HEK293T (cell line): ENCODE measurements at regions not wholly inside any gene's neighbourhood (a gene's known extent, or its start where the extent isn't known, plus 50 kb on each side); places are given as distances from the start of the nearest gene placed in this dataset.

Experiments
- BHLHE40 ChIP-seq: fragments of 450-650 bp; IDR thresholded peaks from 2 replicates; pipeline ENCODE4 v1.6.1; 2016; ENCODE audit warnings: mild to moderate bottlenecking, moderate library complexity, borderline replicate concordance
- CTBP1 ChIP-seq: fragments of 450-650 bp; IDR thresholded peaks from 2 replicates; pipeline ENCODE4 v1.6.1; 2016; ENCODE audit warnings: borderline replicate concordance
- ELF4 ChIP-seq: fragments of 450-650 bp; IDR thresholded peaks from 2 replicates; pipeline ENCODE4 v1.6.1; 2017; ENCODE audit warnings: antibody characterized with exemption
- FOXK2 ChIP-seq: fragments of 450-650 bp; IDR thresholded peaks from 2 replicates; pipeline ENCODE4 v1.6.1; 2016; ENCODE audit warnings: mild to moderate bottlenecking
- FOXM1 ChIP-seq: fragments of 450-650 bp; IDR thresholded peaks from 2 replicates; pipeline ENCODE4 v1.6.1; 2017; ENCODE audit warnings: mild to moderate bottlenecking, borderline replicate concordance
- HDGF ChIP-seq: fragments of 450-650 bp; IDR thresholded peaks from 2 replicates; pipeline ENCODE4 v1.6.1; 2017; ENCODE audit warnings: antibody characterized with exemption, borderline replicate concordance
- LEF1 ChIP-seq: fragments of 450-650 bp; IDR thresholded peaks from 2 replicates; pipeline ENCODE4 v1.6.1; 2017; ENCODE audit warnings: mild to moderate bottlenecking, borderline replicate concordance
- SP1 ChIP-seq: fragments of 450-650 bp; IDR thresholded peaks from 2 replicates; pipeline ENCODE4 v1.6.1; 2017
- SUZ12 ChIP-seq: fragments of 450-650 bp; IDR thresholded peaks from 2 replicates; pipeline ENCODE4 v1.6.1; 2016; ENCODE audit warnings: mild to moderate bottlenecking

- TF ChIP-seq FOXM1 (no peak), BHLHE40 (no peak), SP1 (no peak), HDGF (no peak), SUZ12 (no peak), ELF4 (no peak), LEF1 (no peak), FOXK2 (no peak), CTBP1 (no peak)
These were observed 59.9 kb downstream of the GSPT2 start for GRCh38 chrX:51802917-51803688.
